Astrocyte (in vitro differentiated cells and primary cell): ENCODE measurements at regions not wholly inside any gene's neighbourhood (a gene's known extent, or its start where the extent isn't known, plus 50 kb on each side); places are given as distances from the start of the nearest gene placed in this dataset.

Experiments used
- CTCF ChIP-seq: IDR thresholded peaks from 2 replicates; pipeline ENCODE4 v1.5.1; 2011; ENCODE audit warnings: low read depth, mild to moderate bottlenecking, inconsistent platforms, low read length, moderate library complexity; ENCODE audit not compliant: insufficient read depth
- EZH2 ChIP-seq: IDR thresholded peaks from 2 replicates; pipeline ENCODE4 v1.6.1; 2012; ENCODE audit warnings: mild to moderate bottlenecking, low read length, inconsistent platforms; ENCODE audit not compliant: insufficient read depth

GRCh38 chr5:173464813-173465212, 136.6 kb upstream of the STC2 start:
- TF ChIP-seq EZH2: no peak
- TF ChIP-seq CTCF: no peak
